Stimulated activated CD4-positive, alpha-beta T cell treated with anti-CD3 and anti-CD28 coated beads, Interleukin-2, amount 100 ng/mL, for 24 hours (primary cell): ENCODE measurements at regions not wholly inside any gene's neighbourhood (a gene's known extent, or its start where the extent isn't known, plus 50 kb on each side); places are given as distances from the start of the nearest gene placed in this dataset.
"Not testable (repeated sequence)": the region's sequence is repeated elsewhere in the genome, so short reads cannot be mapped to it uniquely, and the experiment has no call there.

Experiments
- DNase-seq, 2 donors: peaks; one replicate each; pipeline ENCODE4 v3.0.0-alpha.2; 2020

- no peak for DNase-seq
These were observed 776.2 kb downstream of the RNF144A start for GRCh38 chr2:7693246-7694075.

DNA sequence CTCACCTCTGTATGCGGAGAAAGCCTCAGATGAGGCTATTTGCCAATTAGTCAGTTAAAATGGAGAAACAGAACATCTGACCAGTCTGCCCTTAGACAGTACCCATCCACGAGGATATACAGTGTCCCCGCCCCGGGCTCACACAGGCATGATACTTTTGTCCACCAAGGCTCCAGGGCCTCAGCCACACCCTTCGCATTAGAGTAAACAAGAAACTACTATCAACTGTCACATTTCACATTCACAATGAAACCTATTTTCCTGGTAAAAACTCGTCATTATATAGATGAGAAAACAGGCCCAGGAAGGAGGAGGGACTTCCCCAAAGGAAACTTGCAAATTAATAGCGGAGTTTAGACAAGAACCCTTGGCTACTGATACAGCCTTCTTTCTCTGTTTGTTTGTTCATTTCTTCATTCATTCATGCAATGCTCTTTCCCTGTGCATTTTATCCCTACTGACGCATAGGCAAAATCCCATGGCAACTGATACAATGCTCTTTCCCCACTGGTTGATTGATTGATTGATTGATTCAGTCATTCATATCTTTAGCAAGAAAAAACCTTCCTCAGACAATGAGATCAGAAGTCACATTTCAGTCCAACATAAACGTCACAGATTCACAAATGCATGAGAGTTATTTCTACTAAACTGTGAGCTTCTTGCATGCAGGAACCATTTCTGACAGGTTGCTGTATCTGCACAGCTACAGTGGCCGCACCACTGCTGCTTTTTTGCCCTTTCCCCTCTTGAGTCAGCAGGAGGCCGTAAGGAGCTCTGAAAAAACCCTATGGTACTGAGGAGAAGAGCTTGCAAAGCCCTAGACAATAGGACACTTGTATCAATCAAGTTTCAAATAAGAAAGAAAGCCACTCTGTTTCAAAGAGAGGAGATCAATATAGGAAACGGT, 777.1 kb downstream of the RNF144A start:
- DNase-seq: peak in 1 of 2 donors; percentile 19

DNA sequence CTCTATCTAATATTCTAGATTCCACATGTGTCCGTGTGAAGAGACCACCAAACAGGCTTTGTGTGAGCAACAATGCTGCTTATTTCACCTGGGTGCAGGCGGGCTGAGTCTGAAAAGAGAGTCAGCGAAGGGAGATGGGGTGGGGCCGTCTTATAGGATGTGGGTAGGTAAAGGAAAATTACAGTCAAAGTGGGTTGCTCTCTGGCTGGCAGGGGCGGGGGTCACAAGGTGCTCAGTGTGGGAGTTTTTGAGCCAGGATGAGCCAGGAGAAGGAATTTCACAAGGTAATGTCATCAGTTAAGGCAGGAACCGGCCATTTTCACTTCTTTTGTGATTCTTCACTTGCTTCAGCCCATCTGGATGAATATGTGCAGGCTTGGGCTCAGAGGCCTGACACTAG, 779.3 kb downstream of the RNF144A start:
- DNase-seq: not testable (repeated sequence)

DNA sequence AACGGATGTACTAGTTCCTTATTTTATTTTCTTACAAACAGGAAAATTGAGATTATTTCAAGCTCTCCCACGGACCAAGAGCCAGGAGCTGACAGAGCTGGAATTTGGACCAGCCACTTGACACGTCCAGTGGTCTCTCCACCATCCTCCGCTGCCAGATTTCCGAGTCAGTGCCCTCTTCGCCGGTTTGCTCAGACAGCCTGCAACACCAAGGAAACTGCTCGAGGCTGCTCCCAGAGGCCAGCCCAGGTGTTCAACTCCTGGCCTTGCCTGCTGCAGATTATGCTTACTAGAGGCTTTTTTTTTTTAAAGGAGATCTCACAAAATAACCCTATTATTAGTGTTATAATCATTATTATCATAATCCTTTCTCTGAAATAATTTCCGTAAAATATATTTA, 779.8 kb downstream of the RNF144A start:
- no peak for DNase-seq

DNA sequence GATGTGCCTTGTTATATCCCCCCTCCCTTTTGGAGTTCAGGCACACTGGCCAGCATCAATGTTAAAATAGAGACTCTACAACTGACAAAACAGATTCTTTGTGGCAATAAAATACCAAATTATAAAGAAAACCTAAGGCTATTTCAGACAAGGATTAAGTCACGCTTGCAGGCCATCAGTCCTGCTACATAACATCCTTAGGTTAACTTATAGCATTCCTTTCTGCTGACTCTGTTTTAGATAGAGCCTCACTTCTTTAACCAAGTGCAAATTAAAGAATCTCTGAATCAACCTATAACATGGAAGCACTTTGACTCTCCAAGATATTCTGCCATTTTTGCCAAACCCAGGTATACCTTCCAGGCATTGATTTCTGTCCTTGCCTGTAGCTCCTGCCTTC, 784.6 kb downstream of the RNF144A start:
- DNase-seq: no peak

- no peak for DNase-seq
These were observed 785.8 kb downstream of the RNF144A start for GRCh38 chr2:7703048-7703447.

- no peak for DNase-seq
These were observed 786.4 kb downstream of the RNF144A start for GRCh38 chr2:7703543-7704144.

DNA sequence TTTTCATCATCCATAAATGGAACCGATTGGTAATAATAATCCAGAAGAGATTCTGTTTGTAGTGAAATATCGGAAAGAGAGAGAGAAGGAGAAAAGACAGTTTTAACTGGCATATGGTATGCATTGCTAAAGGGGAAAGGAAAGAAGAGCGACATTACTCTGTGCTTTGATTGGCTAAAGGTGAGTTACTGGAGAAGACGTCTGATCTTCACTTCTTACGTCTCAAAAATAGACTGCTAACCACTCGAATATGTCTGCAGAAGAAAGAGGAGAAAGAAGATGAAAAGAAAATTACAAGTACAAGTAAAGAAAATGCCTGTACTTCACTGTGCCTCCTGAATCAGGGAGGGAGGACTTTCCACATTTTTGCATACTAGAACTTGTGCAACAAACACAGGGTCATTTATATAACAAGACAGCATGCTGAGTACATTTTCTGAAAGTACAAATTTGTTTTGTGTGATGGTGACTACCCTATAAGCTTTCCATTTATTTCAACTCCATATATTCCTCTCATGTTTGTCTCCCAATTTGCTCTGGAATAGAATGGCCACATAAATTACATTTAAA, 787.2 kb downstream of the RNF144A start:
- no peak for DNase-seq

DNA sequence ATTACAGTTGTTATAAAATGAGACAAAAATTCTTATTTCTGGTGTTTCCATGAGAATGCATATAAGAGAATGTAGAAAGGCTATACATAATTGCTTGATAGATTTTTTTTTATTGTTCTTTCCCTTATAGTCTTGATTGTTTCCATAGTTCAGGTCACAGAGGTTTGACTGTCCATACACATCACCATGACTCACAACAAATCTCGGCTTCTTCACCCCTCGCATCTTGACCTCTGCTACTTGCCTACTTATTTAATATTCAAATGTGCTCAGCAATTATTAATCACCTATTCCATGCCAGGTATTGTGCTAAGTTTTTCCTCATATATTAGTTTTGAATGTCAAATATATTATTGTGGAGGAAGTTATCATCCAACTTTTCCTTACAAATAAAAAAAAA, 789.6 kb downstream of the RNF144A start:
- DNase-seq: no peak

GRCh38 chr2:7707723-7708122, 790.5 kb downstream of the RNF144A start:
- no peak for DNase-seq

- no peak for DNase-seq
These were observed 792.7 kb downstream of the RNF144A start for GRCh38 chr2:7709907-7710306.

DNA sequence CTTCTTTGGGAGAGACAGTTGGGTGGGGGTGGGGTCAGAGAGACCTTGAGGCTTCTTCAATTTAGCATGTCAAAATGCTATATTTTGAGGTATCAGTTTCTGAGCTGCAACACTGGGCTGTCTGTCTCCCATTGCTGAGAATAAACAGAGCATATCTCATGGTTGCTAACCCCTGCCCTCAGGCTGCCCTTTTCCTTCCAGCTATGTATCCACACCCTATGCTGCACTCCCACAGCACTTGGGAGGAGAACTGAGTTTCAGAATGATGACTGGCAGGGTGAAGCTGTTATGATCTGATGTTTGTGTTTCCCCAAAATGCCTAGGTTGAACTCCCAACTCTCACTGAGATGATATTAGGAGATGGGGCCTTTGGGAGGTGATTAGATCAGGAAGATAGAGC, 794.0 kb downstream of the RNF144A start:
- DNase-seq: no peak

DNA sequence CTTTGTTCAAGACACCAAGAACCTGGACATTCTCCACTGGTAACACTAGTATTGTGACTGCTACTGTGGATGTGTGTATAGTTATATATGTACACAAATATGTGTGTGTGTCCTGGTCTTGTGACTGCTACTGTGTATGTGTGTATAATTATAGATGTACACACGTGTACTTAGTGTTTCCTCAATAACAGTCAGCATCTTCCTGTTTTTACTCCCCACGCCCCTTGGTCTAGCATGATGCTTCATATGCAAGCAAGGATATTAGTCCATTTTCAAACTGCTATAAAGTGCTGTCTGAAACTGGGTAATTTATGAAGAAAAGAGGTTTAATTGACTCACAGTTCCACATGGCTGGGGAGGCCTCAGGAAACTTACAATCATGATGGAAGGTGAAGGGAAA, 802.7 kb downstream of the RNF144A start:
- no peak for DNase-seq

GRCh38 chr2:7721413-7721995, 804.3 kb downstream of the RNF144A start:
- DNase-seq: no peak

- no peak for DNase-seq
These were observed 805.1 kb downstream of the RNF144A start for GRCh38 chr2:7722212-7722910.

GRCh38 chr2:7724336-7724735, 807.1 kb downstream of the RNF144A start:
- DNase-seq: no peak

GRCh38 chr2:7725171-7725849, 808.1 kb downstream of the RNF144A start:
- no peak for DNase-seq

DNA sequence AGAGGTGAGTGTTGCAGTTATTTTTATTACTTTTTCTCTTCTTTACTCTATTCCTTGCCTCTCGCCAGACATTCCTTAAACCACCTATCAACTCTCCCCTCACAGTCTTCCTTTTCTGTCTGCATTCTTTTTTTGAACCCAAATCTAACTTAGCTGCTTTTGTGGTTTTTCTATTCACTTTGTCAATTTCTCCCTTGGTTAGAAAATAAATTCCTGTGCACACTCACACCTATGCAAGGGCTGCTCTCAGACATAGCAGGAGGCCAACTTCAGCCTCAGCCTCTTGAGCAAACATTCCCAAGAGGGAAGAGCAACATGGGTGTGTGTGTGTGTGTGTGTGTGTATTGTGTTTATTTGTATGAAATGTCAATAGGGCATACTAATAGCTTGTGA, 808.6 kb downstream of the RNF144A start:
- no peak for DNase-seq

GRCh38 chr2:7726989-7727388, 809.8 kb downstream of the RNF144A start:
- no peak for DNase-seq

GRCh38 chr2:7728388-7728787, 811.2 kb downstream of the RNF144A start:
- no peak for DNase-seq

- DNase-seq: peak; percentile 10 to 28
These were observed 813.2 kb downstream of the RNF144A start for GRCh38 chr2:7730449-7730848.

GRCh38 chr2:7730990-7731389, 813.8 kb downstream of the RNF144A start:
- no peak for DNase-seq
